WTC11 (cell line): ENCODE measurements at regions not wholly inside any gene's neighbourhood (a gene's known extent, or its start where the extent isn't known, plus 50 kb on each side); places are given as distances from the start of the nearest gene placed in this dataset.

Experiments used
- ATAC-seq: fragments of 200-7000 bp; cut with Tn5 transposase; 2 replicates; pipeline ENCODE4 v1.10.0; 2021; ENCODE audit warnings: mild to moderate bottlenecking, moderate library complexity
- CTCF ChIA-PET: fragments of 300-600 bp; sonication (Branson Sonifier 250); formaldehyde crosslinking; loops from one replicate; lab custom pipeline; 2021; ENCODE audit warnings: antibody characterized with exemption; lab: Charles Lee
- POLR2A ChIA-PET: fragments of 350-600 bp; sonication (Branson Sonifier 250); formaldehyde crosslinking; loops from one replicate; lab custom pipeline; 2021; ENCODE audit warnings: antibody characterized with exemption; lab: Charles Lee
- DNase-seq: peaks from one replicate; pipeline ENCODE4 v3.0.0; 2021; ENCODE audit warnings: low spot score
- H3K27ac Mint-ChIP-seq: 2 replicates; pipeline ENCODE4 v1.8.0; 2021; ENCODE audit warnings: mixed read lengths
- H3K27me3 Mint-ChIP-seq: 2 replicates; pipeline ENCODE4 v1.8.0; 2021; ENCODE audit warnings: low read depth, mild to moderate bottlenecking, moderate library complexity, mixed read lengths
- H3K36me3 Mint-ChIP-seq: 2 replicates; pipeline ENCODE4 v1.8.0; 2021; ENCODE audit warnings: mixed read lengths
- H3K4me1 Mint-ChIP-seq: 2 replicates; pipeline ENCODE4 v1.8.0; 2022; ENCODE audit warnings: mixed read lengths
- H3K4me3 Mint-ChIP-seq: 2 replicates; pipeline ENCODE4 v1.8.0; 2021; ENCODE audit warnings: mild to moderate bottlenecking, moderate library complexity, mixed read lengths
- H3K9me3 Mint-ChIP-seq: 2 replicates; pipeline ENCODE4 v1.8.0; 2021; ENCODE audit warnings: mixed read lengths
- ESRRA ChIP-seq: sonication (generic); formaldehyde crosslinking; IDR thresholded peaks from 2 replicates; pipeline ENCODE4 v1.8.1; 2022; ENCODE audit warnings: mild to moderate bottlenecking, missing genetic modification reagents, borderline replicate concordance
- FOXJ3 ChIP-seq: sonication (generic); formaldehyde crosslinking; IDR thresholded peaks from 2 replicates; pipeline ENCODE4 v1.9.0; 2021; ENCODE audit warnings: missing genetic modification reagents, mild to moderate bottlenecking, borderline replicate concordance
- FOXK1 ChIP-seq: sonication (generic); formaldehyde crosslinking; IDR thresholded peaks from 2 replicates; pipeline ENCODE4 v1.8.0; 2022; ENCODE audit warnings: mild to moderate bottlenecking, moderate library complexity, missing genetic modification reagents
- GTF2I ChIP-seq: fragments of 250-450 bp; sonication (Bioruptor Pico); conservative IDR thresholded peaks from 2 replicates; pipeline ENCODE4 v1.4.0; 2021; ENCODE audit warnings: mild to moderate bottlenecking
- IRF2 ChIP-seq: sonication (generic); formaldehyde crosslinking; IDR thresholded peaks from 2 replicates; pipeline ENCODE4 v1.8.0; 2022; ENCODE audit warnings: low read depth, missing genetic modification reagents, borderline replicate concordance
- MYBL2 ChIP-seq: sonication (generic); formaldehyde crosslinking; IDR thresholded peaks from 2 replicates; pipeline ENCODE4 v1.8.1; 2023; ENCODE audit warnings: mild to moderate bottlenecking, moderate library complexity, missing genetic modification reagents
- OVOL2 ChIP-seq: fragments of 250-450 bp; sonication (Bioruptor Pico); IDR thresholded peaks from 2 replicates; pipeline ENCODE4 v1.9.0; 2021; ENCODE audit warnings: mild to moderate bottlenecking, borderline replicate concordance
- ZNF121 ChIP-seq: sonication (generic); formaldehyde crosslinking; IDR thresholded peaks from 2 replicates; pipeline ENCODE4 v1.8.0; 2023; ENCODE audit warnings: missing genetic modification reagents
- ZNF416 ChIP-seq: fragments of 250-450 bp; sonication (Bioruptor Pico); IDR thresholded peaks from 2 replicates; pipeline ENCODE4 v1.9.0; 2021; ENCODE audit warnings: mild to moderate bottlenecking, inconsistent platforms
- TF ChIP-seq, protein P1 (sequence below): sonication (generic); formaldehyde crosslinking; IDR thresholded peaks from 2 replicates; pipeline ENCODE4 v1.8.1; 2023; ENCODE audit warnings: mild to moderate bottlenecking, missing genetic modification reagents, moderate library complexity
- TF ChIP-seq, protein P2 (sequence below): sonication (generic); formaldehyde crosslinking; IDR thresholded peaks from 2 replicates; pipeline ENCODE4 v1.8.0; 2023; ENCODE audit warnings: mild to moderate bottlenecking, missing genetic modification reagents
- TF ChIP-seq, protein P3 (sequence below): sonication (generic); formaldehyde crosslinking; conservative IDR thresholded peaks from 2 replicates; pipeline ENCODE4 v1.8.1; 2023; ENCODE audit warnings: mild to moderate bottlenecking, low read depth, missing genetic modification reagents, moderate library complexity
- TF ChIP-seq, protein P4 (sequence below): fragments of 250-450 bp; sonication (Bioruptor Pico); conservative IDR thresholded peaks from 2 replicates; pipeline ENCODE4 v1.9.0; 2021; ENCODE audit warnings: mild to moderate bottlenecking
- TF ChIP-seq, protein P5 (sequence below): sonication (generic); formaldehyde crosslinking; IDR thresholded peaks from 2 replicates; pipeline ENCODE4 v1.8.1; 2023; ENCODE audit warnings: mild to moderate bottlenecking, moderate library complexity, missing genetic modification reagents
- TF ChIP-seq, protein P6 (sequence below): fragments of 200-600 bp; IDR thresholded peaks from 2 replicates; pipeline ENCODE4 v1.8.0; 2022; ENCODE audit warnings: antibody characterized with exemption
- TF ChIP-seq, protein P7 (sequence below): fragments of 250-450 bp; sonication (Bioruptor Pico); IDR thresholded peaks from 2 replicates; pipeline ENCODE4 v2.1.2; 2022; ENCODE audit warnings: mild to moderate bottlenecking, moderate library complexity

DNA sequence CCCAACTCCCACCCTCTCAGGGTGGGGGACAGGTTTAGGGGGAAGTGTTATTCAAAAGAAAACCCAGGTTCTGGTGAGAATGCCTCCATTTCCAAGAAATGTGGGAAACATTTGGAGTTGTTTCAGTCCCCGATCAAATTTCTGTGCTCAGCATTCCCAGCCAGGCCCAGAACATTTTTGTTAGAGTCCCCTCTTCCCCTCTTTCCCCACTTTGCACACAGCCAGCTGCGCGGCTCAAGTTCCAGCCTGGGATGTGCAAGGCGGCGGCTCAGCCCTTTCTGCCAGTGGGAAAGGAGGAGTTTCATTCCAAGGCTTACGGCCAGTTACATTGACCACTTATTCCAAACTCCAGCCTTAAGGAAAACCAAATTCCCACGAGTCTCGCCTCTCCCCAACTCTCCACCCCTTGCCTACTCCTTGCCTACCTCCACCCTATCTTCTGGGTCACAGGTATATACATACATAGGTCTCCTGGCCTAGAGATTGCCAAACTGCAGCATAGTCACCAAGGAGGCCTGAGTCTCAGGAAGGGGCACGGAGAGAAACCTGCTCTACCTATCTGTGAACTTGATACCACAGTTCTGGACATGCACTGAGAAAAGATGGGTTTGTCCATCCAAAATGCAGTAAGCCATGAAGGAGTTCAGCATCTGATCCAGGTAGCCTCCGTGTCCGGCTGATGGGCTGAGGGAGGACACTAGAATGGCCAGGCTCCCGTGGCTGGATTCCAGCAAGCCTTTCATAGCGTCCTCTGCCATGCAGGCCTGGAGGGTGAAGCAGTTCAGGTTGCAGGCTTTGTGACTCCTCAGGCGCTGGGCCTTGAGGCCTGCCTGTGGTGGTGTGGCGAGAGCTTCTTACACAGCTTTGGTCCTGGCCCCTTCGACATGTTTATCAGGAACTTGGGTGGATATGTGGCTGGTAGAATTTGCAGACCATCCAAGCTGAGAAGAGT is 154.5 kb downstream of the ZFP36L2 start:
- Mint-ChIP-seq H3K4me1 (peaks cover 7% of the 10 kb centered on the region; the same call in 1 of the 2 replicates), H3K9me3 (no peaks in the 10 kb centered on the region), H3K27ac (no peak overlapping the region), H3K27me3 (no peaks in the 10 kb centered on the region), H3K4me3 (no peak overlapping the region), H3K36me3 (no peaks in the 10 kb centered on the region)
- ATAC-seq (no peak), DNase-seq (no peak)
- ChIA-PET CTCF (interaction anchor here (1.2 kb wide), 1 partner anchor 47 kb away, joined by 4 read pairs; no protein-coding TSS in a partner anchor), POLR2A (no interaction called here)
- TF ChIP-seq, protein P1, sequence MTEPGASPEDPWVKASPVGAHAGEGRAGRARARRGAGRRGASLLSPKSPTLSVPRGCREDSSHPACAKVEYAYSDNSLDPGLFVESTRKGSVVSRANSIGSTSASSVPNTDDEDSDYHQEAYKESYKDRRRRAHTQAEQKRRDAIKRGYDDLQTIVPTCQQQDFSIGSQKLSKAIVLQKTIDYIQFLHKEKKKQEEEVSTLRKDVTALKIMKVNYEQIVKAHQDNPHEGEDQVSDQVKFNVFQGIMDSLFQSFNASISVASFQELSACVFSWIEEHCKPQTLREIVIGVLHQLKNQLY (CRISPR knock-in tag) = no peak
- no peak for TF ChIP-seq ESRRA (CRISPR knock-in tag)
- no peak for TF ChIP-seq OVOL2 (CRISPR knock-in tag)

DNA sequence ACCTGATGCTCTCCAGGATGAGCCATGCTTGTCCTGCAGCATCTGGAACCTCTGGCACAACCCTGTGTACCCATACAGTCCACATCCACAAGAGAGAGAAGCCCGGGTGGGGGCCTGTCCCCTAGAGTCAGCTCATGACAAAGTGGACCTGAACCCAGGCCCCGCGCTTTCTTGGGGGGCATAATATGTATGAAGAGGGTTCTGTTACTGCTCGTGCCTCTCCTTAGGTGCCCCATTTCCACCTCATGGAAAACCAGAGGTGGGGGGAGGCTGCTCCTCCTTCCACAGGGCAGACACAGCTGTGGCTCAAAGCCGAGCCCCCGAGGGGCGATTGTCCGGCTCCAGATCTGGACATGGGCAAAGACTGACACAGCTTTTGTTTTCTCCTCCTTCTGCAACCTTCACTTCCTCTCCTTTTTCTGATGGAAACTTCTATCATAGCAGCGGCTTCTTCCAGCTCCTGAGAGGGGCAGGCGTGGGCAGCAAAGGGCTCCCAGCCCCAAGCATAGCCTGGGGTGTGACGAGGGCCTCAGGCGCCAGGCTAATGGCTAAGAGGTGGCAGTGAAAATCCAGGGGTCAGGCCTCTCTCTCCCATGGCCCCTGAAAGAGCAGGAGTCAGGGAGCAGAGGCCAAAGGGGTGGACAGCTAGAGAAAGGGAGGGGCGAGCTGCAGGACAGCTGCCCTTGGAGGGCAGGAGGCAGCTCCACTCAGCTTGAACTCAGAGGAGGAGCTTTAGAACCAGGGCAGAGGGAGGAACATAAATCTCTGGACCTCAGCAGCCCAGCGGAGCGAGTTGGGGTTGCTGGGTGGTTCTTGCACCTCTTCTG is 155.5 kb downstream of the ZFP36L2 start:
- no peak overlapping the region for H3K27ac Mint-ChIP-seq
- no peaks in the 10 kb centered on the region for H3K9me3 Mint-ChIP-seq
- DNase-seq = no peak
- ATAC-seq = no peak
- ChIA-PET POLR2A (no interaction called here), CTCF (interaction anchor here (0.6 to 1.3 kb wide), 4 partner anchors 33 to 143 kb away, joined by 3 to 4 read pairs (median 4); no protein-coding TSS in a partner anchor)
- H3K36me3 Mint-ChIP-seq = no peaks in the 10 kb centered on the region
- H3K4me1 Mint-ChIP-seq = peaks cover 7% of the 10 kb centered on the region; the same call in 1 of the 2 replicates
- H3K27me3 Mint-ChIP-seq = no peaks in the 10 kb centered on the region; the same call in 1 of the 2 replicates
- H3K4me3 Mint-ChIP-seq = no peak overlapping the region
- no peak for TF ChIP-seq IRF2 (CRISPR knock-in tag)
- TF ChIP-seq, protein P2, sequence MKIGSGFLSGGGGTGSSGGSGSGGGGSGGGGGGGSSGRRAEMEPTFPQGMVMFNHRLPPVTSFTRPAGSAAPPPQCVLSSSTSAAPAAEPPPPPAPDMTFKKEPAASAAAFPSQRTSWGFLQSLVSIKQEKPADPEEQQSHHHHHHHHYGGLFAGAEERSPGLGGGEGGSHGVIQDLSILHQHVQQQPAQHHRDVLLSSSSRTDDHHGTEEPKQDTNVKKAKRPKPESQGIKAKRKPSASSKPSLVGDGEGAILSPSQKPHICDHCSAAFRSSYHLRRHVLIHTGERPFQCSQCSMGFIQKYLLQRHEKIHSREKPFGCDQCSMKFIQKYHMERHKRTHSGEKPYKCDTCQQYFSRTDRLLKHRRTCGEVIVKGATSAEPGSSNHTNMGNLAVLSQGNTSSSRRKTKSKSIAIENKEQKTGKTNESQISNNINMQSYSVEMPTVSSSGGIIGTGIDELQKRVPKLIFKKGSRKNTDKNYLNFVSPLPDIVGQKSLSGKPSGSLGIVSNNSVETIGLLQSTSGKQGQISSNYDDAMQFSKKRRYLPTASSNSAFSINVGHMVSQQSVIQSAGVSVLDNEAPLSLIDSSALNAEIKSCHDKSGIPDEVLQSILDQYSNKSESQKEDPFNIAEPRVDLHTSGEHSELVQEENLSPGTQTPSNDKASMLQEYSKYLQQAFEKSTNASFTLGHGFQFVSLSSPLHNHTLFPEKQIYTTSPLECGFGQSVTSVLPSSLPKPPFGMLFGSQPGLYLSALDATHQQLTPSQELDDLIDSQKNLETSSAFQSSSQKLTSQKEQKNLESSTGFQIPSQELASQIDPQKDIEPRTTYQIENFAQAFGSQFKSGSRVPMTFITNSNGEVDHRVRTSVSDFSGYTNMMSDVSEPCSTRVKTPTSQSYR = no peak
- TF ChIP-seq, protein P3, sequence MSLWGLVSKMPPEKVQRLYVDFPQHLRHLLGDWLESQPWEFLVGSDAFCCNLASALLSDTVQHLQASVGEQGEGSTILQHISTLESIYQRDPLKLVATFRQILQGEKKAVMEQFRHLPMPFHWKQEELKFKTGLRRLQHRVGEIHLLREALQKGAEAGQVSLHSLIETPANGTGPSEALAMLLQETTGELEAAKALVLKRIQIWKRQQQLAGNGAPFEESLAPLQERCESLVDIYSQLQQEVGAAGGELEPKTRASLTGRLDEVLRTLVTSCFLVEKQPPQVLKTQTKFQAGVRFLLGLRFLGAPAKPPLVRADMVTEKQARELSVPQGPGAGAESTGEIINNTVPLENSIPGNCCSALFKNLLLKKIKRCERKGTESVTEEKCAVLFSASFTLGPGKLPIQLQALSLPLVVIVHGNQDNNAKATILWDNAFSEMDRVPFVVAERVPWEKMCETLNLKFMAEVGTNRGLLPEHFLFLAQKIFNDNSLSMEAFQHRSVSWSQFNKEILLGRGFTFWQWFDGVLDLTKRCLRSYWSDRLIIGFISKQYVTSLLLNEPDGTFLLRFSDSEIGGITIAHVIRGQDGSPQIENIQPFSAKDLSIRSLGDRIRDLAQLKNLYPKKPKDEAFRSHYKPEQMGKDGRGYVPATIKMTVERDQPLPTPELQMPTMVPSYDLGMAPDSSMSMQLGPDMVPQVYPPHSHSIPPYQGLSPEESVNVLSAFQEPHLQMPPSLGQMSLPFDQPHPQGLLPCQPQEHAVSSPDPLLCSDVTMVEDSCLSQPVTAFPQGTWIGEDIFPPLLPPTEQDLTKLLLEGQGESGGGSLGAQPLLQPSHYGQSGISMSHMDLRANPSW (CRISPR knock-in tag) = no peak
- no peak for TF ChIP-seq MYBL2 (CRISPR knock-in tag)
- TF ChIP-seq, protein P4, sequence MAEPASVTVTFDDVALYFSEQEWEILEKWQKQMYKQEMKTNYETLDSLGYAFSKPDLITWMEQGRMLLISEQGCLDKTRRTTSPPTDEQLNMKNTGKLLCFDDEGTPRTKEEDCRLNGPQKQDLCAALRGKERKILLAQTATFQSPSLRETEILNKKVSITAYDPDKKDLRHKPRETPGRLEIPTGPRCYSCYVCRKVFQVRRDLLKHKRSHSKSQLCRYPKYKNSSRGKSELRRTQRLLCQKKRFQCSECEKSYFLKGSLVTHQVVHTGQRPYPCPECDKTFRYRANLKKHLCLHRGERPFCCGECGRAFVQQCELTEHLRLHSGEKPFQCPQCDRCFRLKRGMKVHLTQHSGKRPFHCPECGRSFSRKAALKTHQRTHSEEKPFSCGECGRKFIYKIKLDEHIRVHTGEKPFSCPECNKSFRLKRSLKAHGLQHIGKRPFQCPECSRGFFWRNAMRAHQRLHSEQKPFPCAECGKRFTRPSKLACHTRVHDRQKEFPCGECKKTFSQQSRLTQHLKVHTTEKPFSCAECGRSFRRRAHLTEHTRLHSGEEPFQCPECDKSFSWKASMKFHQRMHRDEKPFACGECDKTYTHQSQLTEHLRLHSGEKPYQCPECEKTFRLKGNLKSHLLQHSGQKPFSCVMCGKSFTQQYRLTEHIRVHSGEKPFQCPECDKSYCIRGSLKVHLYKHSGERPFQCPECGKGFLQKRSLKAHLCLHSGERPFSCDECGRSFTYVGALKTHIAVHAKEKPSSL (CRISPR knock-in tag) = no peak
- TF ChIP-seq, protein P5, sequence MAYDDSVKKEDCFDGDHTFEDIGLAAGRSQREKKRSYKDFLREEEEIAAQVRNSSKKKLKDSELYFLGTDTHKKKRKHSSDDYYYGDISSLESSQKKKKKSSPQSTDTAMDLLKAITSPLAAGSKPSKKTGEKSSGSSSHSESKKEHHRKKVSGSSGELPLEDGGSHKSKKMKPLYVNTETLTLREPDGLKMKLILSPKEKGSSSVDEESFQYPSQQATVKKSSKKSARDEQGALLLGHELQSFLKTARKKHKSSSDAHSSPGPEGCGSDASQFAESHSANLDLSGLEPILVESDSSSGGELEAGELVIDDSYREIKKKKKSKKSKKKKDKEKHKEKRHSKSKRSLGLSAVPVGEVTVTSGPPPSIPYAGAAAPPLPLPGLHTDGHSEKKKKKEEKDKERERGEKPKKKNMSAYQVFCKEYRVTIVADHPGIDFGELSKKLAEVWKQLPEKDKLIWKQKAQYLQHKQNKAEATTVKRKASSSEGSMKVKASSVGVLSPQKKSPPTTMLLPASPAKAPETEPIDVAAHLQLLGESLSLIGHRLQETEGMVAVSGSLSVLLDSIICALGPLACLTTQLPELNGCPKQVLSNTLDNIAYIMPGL (CRISPR knock-in tag) = no peak
- TF ChIP-seq, protein P6, sequence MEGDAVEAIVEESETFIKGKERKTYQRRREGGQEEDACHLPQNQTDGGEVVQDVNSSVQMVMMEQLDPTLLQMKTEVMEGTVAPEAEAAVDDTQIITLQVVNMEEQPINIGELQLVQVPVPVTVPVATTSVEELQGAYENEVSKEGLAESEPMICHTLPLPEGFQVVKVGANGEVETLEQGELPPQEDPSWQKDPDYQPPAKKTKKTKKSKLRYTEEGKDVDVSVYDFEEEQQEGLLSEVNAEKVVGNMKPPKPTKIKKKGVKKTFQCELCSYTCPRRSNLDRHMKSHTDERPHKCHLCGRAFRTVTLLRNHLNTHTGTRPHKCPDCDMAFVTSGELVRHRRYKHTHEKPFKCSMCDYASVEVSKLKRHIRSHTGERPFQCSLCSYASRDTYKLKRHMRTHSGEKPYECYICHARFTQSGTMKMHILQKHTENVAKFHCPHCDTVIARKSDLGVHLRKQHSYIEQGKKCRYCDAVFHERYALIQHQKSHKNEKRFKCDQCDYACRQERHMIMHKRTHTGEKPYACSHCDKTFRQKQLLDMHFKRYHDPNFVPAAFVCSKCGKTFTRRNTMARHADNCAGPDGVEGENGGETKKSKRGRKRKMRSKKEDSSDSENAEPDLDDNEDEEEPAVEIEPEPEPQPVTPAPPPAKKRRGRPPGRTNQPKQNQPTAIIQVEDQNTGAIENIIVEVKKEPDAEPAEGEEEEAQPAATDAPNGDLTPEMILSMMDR = no peak
- no peak for TF ChIP-seq ZNF416 (CRISPR knock-in tag)
- TF ChIP-seq ZNF121 = no peak
- TF ChIP-seq FOXJ3 (CRISPR knock-in tag) = no peak
- TF ChIP-seq, protein P7, sequence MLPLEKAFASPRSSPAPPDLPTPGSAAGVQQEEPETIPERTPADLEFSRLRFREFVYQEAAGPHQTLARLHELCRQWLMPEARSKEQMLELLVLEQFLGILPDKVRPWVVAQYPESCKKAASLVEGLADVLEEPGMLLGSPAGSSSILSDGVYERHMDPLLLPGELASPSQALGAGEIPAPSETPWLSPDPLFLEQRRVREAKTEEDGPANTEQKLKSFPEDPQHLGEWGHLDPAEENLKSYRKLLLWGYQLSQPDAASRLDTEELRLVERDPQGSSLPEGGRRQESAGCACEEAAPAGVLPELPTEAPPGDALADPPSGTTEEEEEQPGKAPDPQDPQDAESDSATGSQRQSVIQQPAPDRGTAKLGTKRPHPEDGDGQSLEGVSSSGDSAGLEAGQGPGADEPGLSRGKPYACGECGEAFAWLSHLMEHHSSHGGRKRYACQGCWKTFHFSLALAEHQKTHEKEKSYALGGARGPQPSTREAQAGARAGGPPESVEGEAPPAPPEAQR = no peak
- TF ChIP-seq GTF2I = no peak
- TF ChIP-seq FOXK1 = no peak
- TF ChIP-seq, all 79 proteins: peak for 0
